Epithelial cell of proximal tubule (primary cell): ENCODE measurements at regions not wholly inside any gene's neighbourhood (a gene's known extent, or its start where the extent isn't known, plus 50 kb on each side); places are given as distances from the start of the nearest gene placed in this dataset.
"Not testable (repeated sequence)": the region's sequence is repeated elsewhere in the genome, so short reads cannot be mapped to it uniquely, and the experiment has no call there.

Experiments
- DNase-seq: peaks from one replicate; pipeline ENCODE4 v3.0.0-alpha.2; 2011; ENCODE audit warnings: low read depth
- H3K4me3 ChIP-seq: 2 replicates; pipeline ENCODE4 v1.5.1; 2011; ENCODE audit warnings: low read depth, mild to moderate bottlenecking, low read length
- CTCF ChIP-seq: conservative IDR thresholded peaks from 2 replicates; pipeline ENCODE4 v1.5.1; 2012; ENCODE audit warnings: low read depth, mild to moderate bottlenecking, low read length

DNA sequence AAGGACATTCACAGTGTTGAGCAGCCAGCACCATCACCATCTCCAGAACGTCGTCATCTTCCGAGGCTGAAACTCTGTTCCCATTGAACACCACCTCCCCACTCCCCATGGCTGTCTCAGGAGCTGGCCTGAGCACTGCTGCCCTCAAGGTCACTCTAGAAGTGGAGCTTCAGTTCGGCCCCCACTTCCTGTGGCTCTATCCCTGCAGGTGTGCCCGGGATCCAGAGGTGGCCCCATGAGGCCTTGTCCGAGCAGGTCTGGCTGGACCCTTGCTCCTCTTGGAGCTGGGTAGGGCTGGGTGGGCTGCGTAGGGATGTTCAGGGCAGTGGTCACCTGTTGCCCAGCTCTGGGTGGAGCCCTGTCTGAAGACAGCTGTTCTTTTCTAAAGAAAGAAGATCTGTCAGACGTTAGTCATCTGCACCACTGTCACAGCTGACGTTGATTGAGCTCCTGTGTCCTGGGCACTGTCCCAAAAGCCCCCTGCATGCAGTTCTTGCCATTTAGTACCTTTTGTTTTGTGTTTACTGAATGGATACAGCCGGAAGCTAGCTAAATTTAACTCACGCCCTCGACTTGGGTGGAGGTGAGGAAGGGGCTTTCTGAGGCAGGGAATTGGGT, 75.5 kb upstream of the CLDN5 start:
- H3K4me3 ChIP-seq: no peak overlapping the region
- DNase-seq: no peak
- TF ChIP-seq CTCF: no peak

- DNase-seq, H3K4me3 ChIP-seq: not testable (repeated sequence)
These were observed 79.1 kb upstream of the CLDN5 start for GRCh38 chr22:19603346-19603745.

- no peak overlapping the region for H3K4me3 ChIP-seq
- no peak for TF ChIP-seq CTCF
- no peak for DNase-seq
These were observed 79.6 kb upstream of the CLDN5 start for GRCh38 chr22:19603767-19604166.

GRCh38 chr22:19604711-19605268, 80.6 kb upstream of the CLDN5 start:
- no peak overlapping the region for H3K4me3 ChIP-seq
- no peak for DNase-seq
- TF ChIP-seq CTCF: no peak

DNA sequence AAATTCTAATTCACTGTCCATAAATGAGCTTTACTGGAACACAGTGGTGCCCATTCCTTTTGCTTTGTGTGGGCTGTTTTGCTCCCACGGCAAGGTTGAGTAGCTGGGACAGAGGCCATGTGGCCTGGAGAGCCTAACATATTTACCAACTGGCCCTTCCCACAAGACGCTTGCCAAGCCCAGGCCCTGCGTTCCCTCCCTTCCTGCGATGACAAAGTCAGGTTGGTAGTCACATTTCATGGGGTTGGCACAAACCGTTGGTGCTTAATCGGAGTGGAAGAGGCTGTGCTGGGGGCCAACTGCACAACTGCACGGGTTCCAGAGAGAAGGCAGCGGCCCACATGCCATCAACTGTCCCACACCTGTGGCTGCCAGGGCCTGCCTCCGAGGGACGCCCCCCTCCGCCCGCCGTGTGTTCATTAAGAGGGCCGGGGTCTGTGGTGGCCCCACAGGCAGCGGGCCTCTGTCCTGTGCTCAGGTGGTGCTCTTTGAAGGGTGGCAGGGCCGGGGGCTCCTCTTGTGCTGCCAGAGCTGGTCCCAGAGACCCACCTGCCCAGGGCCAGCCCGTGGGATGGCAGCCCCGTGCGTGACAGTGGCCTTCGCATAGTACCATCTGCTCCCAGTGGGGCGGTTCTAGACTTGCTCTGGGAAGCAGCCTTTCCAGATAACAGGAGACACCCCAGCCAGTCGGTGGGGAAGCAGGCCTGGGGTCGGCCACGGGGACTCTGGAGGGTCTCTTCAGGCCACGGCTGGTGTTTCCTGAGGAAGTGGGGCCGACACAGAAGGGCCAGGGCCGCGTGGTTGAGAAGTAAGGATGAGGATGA, 81.5 kb upstream of the CLDN5 start:
- DNase-seq: no peak
- TF ChIP-seq CTCF: no peak
- no peak overlapping the region for H3K4me3 ChIP-seq

DNA sequence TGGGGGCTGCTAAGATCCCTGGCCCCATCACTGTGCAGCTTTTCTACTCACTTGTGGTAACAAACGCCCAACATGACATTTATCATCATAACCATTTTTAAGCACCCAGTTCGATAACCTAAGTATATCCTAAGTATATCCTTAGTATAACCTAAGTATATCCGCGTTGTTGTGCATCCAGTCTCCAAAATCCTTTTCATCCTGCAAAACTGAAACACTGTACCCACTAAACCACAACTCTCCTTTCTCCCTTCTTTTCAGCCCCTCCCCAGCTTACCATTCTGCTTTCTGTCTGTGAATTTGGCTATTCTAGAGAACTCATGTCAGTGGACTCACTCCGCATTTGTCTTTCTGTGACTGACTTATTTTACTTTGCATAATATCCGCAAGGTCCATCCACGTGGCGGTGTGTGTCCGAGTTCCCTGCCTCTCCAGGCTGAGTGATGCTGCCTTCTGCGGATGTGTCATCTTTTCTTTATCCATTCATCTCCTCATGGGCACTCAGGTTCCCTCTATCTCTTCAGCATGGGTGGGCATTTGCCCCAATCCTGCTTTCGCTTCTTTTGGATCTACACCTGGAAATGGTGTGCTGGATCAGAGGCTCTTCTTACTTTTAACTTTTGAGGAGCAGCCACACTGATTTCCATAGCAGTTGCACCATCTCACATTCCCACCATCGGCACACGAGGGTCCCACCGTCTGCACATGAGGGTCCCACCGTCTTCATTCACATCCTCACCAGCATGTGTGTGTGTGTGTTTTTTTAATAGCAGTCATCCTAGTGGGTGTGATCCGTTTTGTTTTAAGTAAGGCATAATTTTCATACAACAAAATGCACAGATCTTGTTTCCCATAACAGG, 82.4 kb upstream of the CLDN5 start:
- no peak for DNase-seq
- no peak overlapping the region for H3K4me3 ChIP-seq
- TF ChIP-seq CTCF: no peak
